LNCAP (cell line): ENCODE measurements at regions not wholly inside any gene's neighbourhood (a gene's known extent, or its start where the extent isn't known, plus 50 kb on each side); places are given as distances from the start of the nearest gene placed in this dataset.

Experiments used
- TF ChIP-seq, protein P1 (sequence below): fragments of 450-650 bp; IDR thresholded peaks from 2 replicates; pipeline ENCODE4 v1.5.1; 2017; ENCODE audit warnings: mild to moderate bottlenecking

- TF ChIP-seq, protein P1, sequence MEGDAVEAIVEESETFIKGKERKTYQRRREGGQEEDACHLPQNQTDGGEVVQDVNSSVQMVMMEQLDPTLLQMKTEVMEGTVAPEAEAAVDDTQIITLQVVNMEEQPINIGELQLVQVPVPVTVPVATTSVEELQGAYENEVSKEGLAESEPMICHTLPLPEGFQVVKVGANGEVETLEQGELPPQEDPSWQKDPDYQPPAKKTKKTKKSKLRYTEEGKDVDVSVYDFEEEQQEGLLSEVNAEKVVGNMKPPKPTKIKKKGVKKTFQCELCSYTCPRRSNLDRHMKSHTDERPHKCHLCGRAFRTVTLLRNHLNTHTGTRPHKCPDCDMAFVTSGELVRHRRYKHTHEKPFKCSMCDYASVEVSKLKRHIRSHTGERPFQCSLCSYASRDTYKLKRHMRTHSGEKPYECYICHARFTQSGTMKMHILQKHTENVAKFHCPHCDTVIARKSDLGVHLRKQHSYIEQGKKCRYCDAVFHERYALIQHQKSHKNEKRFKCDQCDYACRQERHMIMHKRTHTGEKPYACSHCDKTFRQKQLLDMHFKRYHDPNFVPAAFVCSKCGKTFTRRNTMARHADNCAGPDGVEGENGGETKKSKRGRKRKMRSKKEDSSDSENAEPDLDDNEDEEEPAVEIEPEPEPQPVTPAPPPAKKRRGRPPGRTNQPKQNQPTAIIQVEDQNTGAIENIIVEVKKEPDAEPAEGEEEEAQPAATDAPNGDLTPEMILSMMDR, result no peak
These were observed 339.2 kb downstream of the DCAF12L2 start for GRCh38 chrX:125826774-125827451.

- TF ChIP-seq, protein P1, result no peak
These were observed 319.8 kb downstream of the DCAF12L2 start for GRCh38 chrX:125846271-125846670.

- TF ChIP-seq, protein P1, result no peak
These were observed 315.4 kb downstream of the DCAF12L2 start for GRCh38 chrX:125850693-125851092.

GRCh38 chrX:125883169-125883568, 282.9 kb downstream of the DCAF12L2 start:
- TF ChIP-seq, protein P1, result no peak

DNA sequence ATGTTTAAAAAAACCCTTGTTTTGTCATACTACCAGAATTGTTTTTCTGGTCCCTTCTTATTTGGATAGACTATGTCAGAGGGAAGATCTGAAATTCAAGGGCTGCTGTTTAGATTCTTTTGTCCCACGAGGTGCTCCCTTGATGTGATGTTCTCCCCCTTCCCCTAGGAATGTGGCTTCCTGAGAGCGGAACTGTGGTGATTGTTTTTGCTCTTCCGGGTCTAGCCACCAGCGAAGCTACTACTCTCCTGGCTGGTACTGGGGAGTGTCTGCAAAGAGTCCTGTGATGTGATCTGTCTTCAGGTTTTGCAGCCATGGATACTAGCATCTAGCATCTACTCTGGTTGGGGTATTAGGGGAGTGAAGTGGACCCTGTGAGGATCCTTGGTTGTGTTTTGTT, 271.1 kb downstream of the DCAF12L2 start:
- TF ChIP-seq, protein P1, result no peak

DNA sequence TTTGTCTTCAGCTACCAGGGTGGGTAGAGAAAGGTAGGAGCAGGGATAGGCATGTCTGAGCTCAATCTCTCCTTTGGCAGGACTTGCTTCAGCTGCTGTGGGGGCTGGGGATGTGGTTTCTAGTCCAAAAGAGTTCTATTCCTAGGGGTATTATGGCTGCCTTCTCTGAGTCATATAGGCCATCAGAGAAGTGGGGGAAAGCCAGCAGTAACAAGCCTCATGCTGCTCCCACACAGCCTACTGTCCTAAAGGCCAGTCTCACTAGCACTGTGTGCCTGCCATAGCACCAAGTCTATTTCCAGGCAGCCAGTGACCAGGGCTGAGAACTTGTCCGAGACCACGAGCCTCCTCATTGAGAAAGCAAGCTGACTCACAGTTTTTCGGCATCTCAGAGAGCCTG, 270.6 kb downstream of the DCAF12L2 start:
- TF ChIP-seq, protein P1, result no peak

DNA sequence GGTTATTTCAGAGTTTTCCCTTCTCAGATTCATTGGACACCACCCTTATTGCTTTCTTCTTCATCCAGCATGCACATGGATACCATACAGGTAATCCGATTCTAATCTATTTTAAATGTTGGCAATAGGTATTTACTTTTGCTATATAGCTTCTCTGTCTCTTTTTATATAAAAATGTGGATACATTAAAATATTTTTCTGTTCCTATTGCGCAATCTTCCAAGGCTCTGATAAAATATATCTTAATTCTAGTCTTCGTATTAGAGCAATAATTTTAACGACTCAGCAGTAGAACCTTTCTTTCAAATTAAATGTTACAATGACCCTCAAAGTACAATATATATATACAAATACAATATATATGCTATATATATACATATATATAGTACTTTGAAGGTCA, 239.8 kb downstream of the DCAF12L2 start:
- TF ChIP-seq, protein P1, result no peak

- TF ChIP-seq, protein P1, result no peak
These were observed 225.1 kb downstream of the DCAF12L2 start for GRCh38 chrX:125940985-125941384.
